ENCODE measurements at regions not wholly inside any gene's neighbourhood (a gene's known extent, or its start where the extent isn't known, plus 50 kb on each side); places are given as distances from the start of the nearest gene placed in this dataset.

- no peak for TF ChIP-seq CTCF (IDR thresholded peaks at IDR 0.05)
- TF ChIP-seq POLR2A (IDR thresholded peaks at IDR 0.05; ENCODE audit: low read depth) = no peak
These were observed 326.8 kb downstream of the PTPRU start for GRCh38 chr1:29563092-29563491.

Data from esophagus muscularis mucosa (tissue), 3 donors.